HepG2 (cell line): ENCODE measurements at regions not wholly inside any gene's neighbourhood (a gene's known extent, or its start where the extent isn't known, plus 50 kb on each side); places are given as distances from the start of the nearest gene placed in this dataset.

Source experiments
- ATAC-seq: fragments of 200-7000 bp; cut with Tn5 transposase; 3 replicates; pipeline ENCODE4 v1.9.1; 2020; ENCODE audit warnings: mild to moderate bottlenecking, moderate library complexity
- BruUV-seq: library from RNA; stranded (reverse); fragments of 400-500 nt; replicated peaks from 2 replicates; lab custom pipeline; 2021; lab: Mats Ljungman, UMichigan
- CTCF ChIA-PET: fragments of 300-600 bp; formaldehyde crosslinking; extraction: SDS; loops from one replicate; lab custom pipeline; 2021; ENCODE audit warnings: low total read pairs, inconsistent platforms, low intra/inter-chr PET ratio; lab: Yijun Ruan, JAX
- POLR2A ChIA-PET: fragments of 350-600 bp; sonication (Branson Sonifier 250); formaldehyde crosslinking; loops from one replicate; lab custom pipeline; 2020; ENCODE audit warnings: antibody characterized with exemption, inconsistent platforms; lab: Yijun Ruan, JAX
- DNase-seq: peaks from one replicate; pipeline ENCODE4 v3.0.0-alpha.2; 2015; ENCODE audit warnings: low spot score
- FAIRE-seq: peaks from 3 replicates; lab custom pipeline; 2011; peaks lifted over from hg19 to GRCh38; lab: Jason Lieb, UNC
- H2AFZ ChIP-seq: one replicate; pipeline ENCODE4 v1.6.1; 2011; ENCODE audit warnings: low read length, inconsistent platforms
- H3K27ac ChIP-seq: fragments of 300-600 bp; 3 replicates; pipeline ENCODE4 v1.8.0; 2011; ENCODE audit warnings: mixed run types, mild to moderate bottlenecking, mixed read lengths, low read length, inconsistent platforms; ENCODE audit not compliant: insufficient read depth; ENCODE audit errors: extremely low read length
- H3K27me3 ChIP-seq, 2 experiments: fragments of 200-600 bp in 1 of 2; 2 replicates in 1 of 2; 3 replicates in 1 of 2; pipeline versions ENCODE4 v1.6.0 to v1.8.0; 2011; ENCODE audit warnings: low read length in 2 of 2, mild to moderate bottlenecking in 2 of 2, moderate library complexity in 2 of 2, inconsistent platforms in 1 of 2; ENCODE audit not compliant: insufficient read depth in 2 of 2, control insufficient read depth in 1 of 2
- H3K36me3 ChIP-seq, 2 experiments: fragments of 200-600 bp in 1 of 2; replicated peaks in 1 of 2; 2 replicates in 1 of 2; 3 replicates in 1 of 2; pipeline versions ENCODE4 v1.5.1 to v1.8.0; 2011; ENCODE audit warnings: low read length in 2 of 2, inconsistent platforms in 1 of 2; ENCODE audit not compliant: insufficient read depth in 2 of 2, control insufficient read depth in 1 of 2
- H3K4me1 ChIP-seq: 2 replicates; pipeline ENCODE4 v1.5.1; 2012; ENCODE audit warnings: low read length, inconsistent platforms; ENCODE audit not compliant: insufficient read depth
- H3K4me2 ChIP-seq: 2 replicates; pipeline ENCODE4 v1.6.0; 2011; ENCODE audit warnings: low read depth, low read length, inconsistent platforms
- H3K4me3 ChIP-seq, 3 experiments: fragments of 200-600 bp in 1 of 3; sonication (generic), shearing (Covaris generic) in 1 of 3; replicated peaks in 1 of 3; 2 replicates each; pipeline ENCODE4 v1.5.1; 2011 to 2016; ENCODE audit warnings: low read length in 3 of 3, inconsistent platforms in 2 of 3, low read depth in 2 of 3, mild to moderate bottlenecking in 2 of 3, control low read depth in 1 of 3, mixed read lengths in 1 of 3; ENCODE audit not compliant: insufficient read depth in 1 of 3
- H3K79me2 ChIP-seq: one replicate; pipeline ENCODE4 v1.6.1; 2011; ENCODE audit warnings: low read length, inconsistent platforms; ENCODE audit not compliant: insufficient read depth
- H3K9ac ChIP-seq: 2 replicates; pipeline ENCODE4 v1.6.0; 2011; ENCODE audit warnings: mild to moderate bottlenecking, low read depth, low read length, inconsistent platforms; ENCODE audit not compliant: insufficient read depth
- H3K9me3 ChIP-seq: 2 replicates; pipeline ENCODE4 v1.5.1; 2012; ENCODE audit warnings: mild to moderate bottlenecking, low read length
- H4K20me1 ChIP-seq: 2 replicates; pipeline ENCODE4 v1.6.0; 2011; ENCODE audit warnings: inconsistent platforms, mild to moderate bottlenecking, low read length, moderate library complexity; ENCODE audit not compliant: insufficient read depth
- BCL3 ChIP-seq: sonication (generic); formaldehyde crosslinking; IDR thresholded peaks from 2 replicates; pipeline ENCODE4 v1.5.1; 2020; ENCODE audit warnings: mild to moderate bottlenecking, missing genetic modification reagents, moderate library complexity
- EEA1 ChIP-seq: sonication (generic); formaldehyde crosslinking; IDR thresholded peaks from 2 replicates; pipeline ENCODE4 v1.5.1; 2020; ENCODE audit warnings: mild to moderate bottlenecking, missing genetic modification reagents, borderline replicate concordance
- EHMT2 ChIP-seq: fragments of 200-600 bp; sonication (generic); IDR thresholded peaks from 2 replicates; pipeline ENCODE4 v1.7.0; 2017; ENCODE audit warnings: antibody characterized with exemption, low read depth, low read length, borderline replicate concordance
- KIAA2018 ChIP-seq: sonication (generic); formaldehyde crosslinking; IDR thresholded peaks from 2 replicates; pipeline ENCODE4 v1.5.0; 2020; ENCODE audit warnings: mild to moderate bottlenecking, missing genetic modification reagents, borderline replicate concordance
- PBX2 ChIP-seq: IDR thresholded peaks from 2 replicates; pipeline ENCODE4 v1.6.1; 2016; ENCODE audit warnings: control low read depth
- PREB ChIP-seq: sonication (generic); formaldehyde crosslinking; IDR thresholded peaks from 2 replicates; pipeline ENCODE4 v1.4.0; 2020; ENCODE audit warnings: missing genetic modification reagents
- RCOR2 ChIP-seq: IDR thresholded peaks from 2 replicates; pipeline ENCODE4 v1.6.1; 2016; ENCODE audit warnings: missing biosample characterization, missing genetic modification reagents
- SOX5 ChIP-seq: IDR thresholded peaks from 2 replicates; pipeline ENCODE4 v1.6.1; 2016; ENCODE audit warnings: borderline replicate concordance
- ZNF230 ChIP-seq: sonication (generic); formaldehyde crosslinking; IDR thresholded peaks from 2 replicates; pipeline ENCODE4 v1.4.0; 2020; ENCODE audit warnings: mild to moderate bottlenecking, missing genetic modification reagents
- ZNF367 ChIP-seq: sonication (generic); formaldehyde crosslinking; IDR thresholded peaks from 2 replicates; pipeline ENCODE4 v1.4.0; 2020; ENCODE audit warnings: missing genetic modification reagents, borderline replicate concordance
- ZNF580 ChIP-seq: IDR thresholded peaks from 2 replicates; pipeline ENCODE4 v1.6.1; 2016; ENCODE audit warnings: low read depth, borderline replicate concordance
- ZNF780A ChIP-seq: sonication (generic); formaldehyde crosslinking; IDR thresholded peaks from 2 replicates; pipeline ENCODE4 v1.8.0; 2022; ENCODE audit warnings: mild to moderate bottlenecking, missing genetic modification reagents, moderate library complexity
- WGBS: methylation state at CpG from one replicate; pipeline ENCODE4 v1.1.6; 2017; ENCODE audit warnings: low lambda C conversion rate; 5-methylcytosine and 5-hydroxymethylcytosine counted together
- in situ Hi-C: cut with HindIII; loops from 2 replicates; pipeline ENCODE4 v1.10.0; 2017; ENCODE audit warnings: low pct_unique_long_range_greater_than_20kb; ENCODE audit not compliant: extremely low pct_ligation_motif_present
- intact Hi-C: fragments of 100-400 bp; cut with micrococcal nuclease; formaldehyde crosslinking; loops from one replicate; pipeline ENCODE4 v1.10.0; 2022; ENCODE audit not compliant: unreplicated experiment

- TF ChIP-seq EHMT2 (no peak), ZNF230 (CRISPR knock-in tag) (no peak)
Observed at GRCh38 chr13:87855553-87855952, 184.4 kb downstream of the SLITRK5 start (continued).

- CTCF ChIA-PET: no interaction called here
- no peak for FAIRE-seq
- no TSS peak for BruUV-seq
- TF ChIP-seq BCL3 (CRISPR knock-in tag) (no peak), SOX5 (no peak), ZNF780A (CRISPR knock-in tag) (no peak), ZNF367 (CRISPR knock-in tag) (no peak), EEA1 (no peak), PREB (CRISPR knock-in tag) (no peak), KIAA2018 (CRISPR knock-in tag) (no peak), ZNF580 (CRISPR knock-in tag) (no peak), RCOR2 (CRISPR knock-in tag) (no peak), PBX2 (no peak)
Observed at GRCh38 chr13:87859261-87859660, 188.1 kb downstream of the SLITRK5 start.

More at GRCh38 chr13:87859261-87859660, 188.1 kb downstream of the SLITRK5 start:
- Histone ChIP-seq H4K20me1 (no peaks in the 10 kb centered on the region), H3K4me1 (no peaks in the 10 kb centered on the region), H3K27me3 (no peaks in the 10 kb centered on the region), H3K9ac (no peak overlapping the region), H3K27ac (no peak overlapping the region), H3K4me2 (no peak overlapping the region), H3K79me2 (no peaks in the 10 kb centered on the region), H3K36me3 (no peaks in the 10 kb centered on the region), H2AFZ (no peak overlapping the region), H3K9me3 (no peaks in the 10 kb centered on the region), H3K4me3 (no peak overlapping the region)
- ATAC-seq (no peak), DNase-seq (no peak)
- POLR2A ChIA-PET: no interaction called here
- intact Hi-C loops (no loop called here), in situ Hi-C loops (no loop called here)
- WGBS: 3% methylated on average over 4 of the region's 4 CpGs
